GM12878 (cell line): ENCODE measurements at regions not wholly inside any gene's neighbourhood (a gene's known extent, or its start where the extent isn't known, plus 50 kb on each side); places are given as distances from the start of the nearest gene placed in this dataset.

Source experiments
- ATAC-seq: fragments of 200-7000 bp; cut with Tn5 transposase; 3 replicates; pipeline ENCODE4 v1.9.1; 2020; ENCODE audit warnings: mild to moderate bottlenecking, moderate library complexity
- BruUV-seq: library from RNA; stranded (reverse); fragments of 400-500 nt; replicated peaks from 2 replicates; lab custom pipeline; 2021; lab: Mats Ljungman, UMichigan
- CTCF ChIA-PET: fragments of 300-600 bp; sonication (Branson Sonifier 250); formaldehyde crosslinking; extraction: SDS; loops from one replicate; lab custom pipeline; 2021; ENCODE audit warnings: inconsistent platforms; lab: Yijun Ruan, JAX
- POLR2A ChIA-PET: fragments of 350-600 bp; formaldehyde crosslinking; extraction: SDS; loops from one replicate; lab custom pipeline; 2021; ENCODE audit warnings: inconsistent platforms; lab: Charles Lee
- RAD21 ChIA-PET: fragments of 300-600 bp; sonication (Branson Sonifier 250); formaldehyde crosslinking; loops from one replicate; lab custom pipeline; 2023; ENCODE audit warnings: antibody characterized with exemption; ENCODE audit not compliant: unreplicated experiment; lab: Charles Lee
- SMC1A ChIA-PET: fragments of 300-600 bp; sonication (Branson Sonifier 250); formaldehyde crosslinking; loops from one replicate; lab custom pipeline; 2023; ENCODE audit not compliant: unreplicated experiment, uncharacterized antibody; lab: Charles Lee
- DNase-seq: peaks from one replicate; pipeline ENCODE4 v3.0.0-alpha.2; 2011; ENCODE audit warnings: low read depth, low spot score
- FAIRE-seq: peaks from 3 replicates; lab custom pipeline; 2011; peaks lifted over from hg19 to GRCh38; lab: Jason Lieb, UNC
- H2AFZ ChIP-seq: 2 replicates; pipeline ENCODE4 v1.6.0; 2011; ENCODE audit warnings: low read depth, low read length, control low read depth; ENCODE audit not compliant: control insufficient read depth
- H3K27ac ChIP-seq: 2 replicates; pipeline ENCODE4 v1.5.1; 2011; ENCODE audit warnings: control low read depth; ENCODE audit not compliant: control insufficient read depth, insufficient read depth
- H3K27me3 ChIP-seq, 2 experiments: replicated peaks in 1 of 2; 2 replicates each; pipeline versions ENCODE4 v1.6.0 to v1.6.1; 2011; ENCODE audit warnings: low read length in 1 of 2; ENCODE audit not compliant: control insufficient read depth in 2 of 2, insufficient read depth in 2 of 2
- H3K36me3 ChIP-seq, 2 experiments: 2 replicates each; pipeline ENCODE4 v1.5.1; 2011; ENCODE audit warnings: low read length in 1 of 2; ENCODE audit not compliant: control insufficient read depth in 2 of 2, insufficient read depth in 2 of 2
- H3K4me1 ChIP-seq: 2 replicates; pipeline ENCODE4 v1.6.1; 2011; ENCODE audit warnings: mild to moderate bottlenecking, low read length, moderate library complexity, mixed read lengths; ENCODE audit not compliant: control insufficient read depth, insufficient read depth
- H3K4me2 ChIP-seq: 2 replicates; pipeline ENCODE4 v1.6.0; 2011; ENCODE audit warnings: control low read depth; ENCODE audit not compliant: control insufficient read depth, insufficient read depth
- H3K4me3 ChIP-seq: fragments of 200-600 bp; sonication (generic); 2 replicates; pipeline ENCODE4 v1.5.1; 2016
- H3K79me2 ChIP-seq: 2 replicates; pipeline ENCODE4 v1.6.0; 2011; ENCODE audit warnings: low read length; ENCODE audit not compliant: control insufficient read depth, insufficient read depth
- H3K9ac ChIP-seq: 2 replicates; pipeline ENCODE4 v1.8.0; 2011; ENCODE audit warnings: low read length, control low read depth, mixed read lengths; ENCODE audit not compliant: control insufficient read depth, insufficient read depth
- H3K9me3 ChIP-seq: replicated peaks from 3 replicates; pipeline ENCODE4 v1.5.1; 2011; ENCODE audit warnings: mild to moderate bottlenecking, low read length; ENCODE audit not compliant: control insufficient read depth, insufficient read depth
- H4K20me1 ChIP-seq: 2 replicates; pipeline ENCODE4 v1.6.0; 2011; ENCODE audit not compliant: control insufficient read depth, insufficient read depth
- JUND ChIP-seq: IDR thresholded peaks from 2 replicates; pipeline ENCODE4 v1.6.1; 2012; ENCODE audit warnings: low read depth, mild to moderate bottlenecking, low read length, improper control_type of control experiment, moderate library complexity
- NFYB ChIP-seq: IDR thresholded peaks from 2 replicates; pipeline ENCODE4 v1.6.1; 2011; ENCODE audit warnings: low read depth, mild to moderate bottlenecking, low read length, improper control_type of control experiment, moderate library complexity; ENCODE audit not compliant: insufficient read depth
- SKIL ChIP-seq: fragments of 450-650 bp; IDR thresholded peaks from 2 replicates; pipeline ENCODE4 v1.6.1; 2017; ENCODE audit warnings: mild to moderate bottlenecking, low read depth, inconsistent platforms; ENCODE audit not compliant: poor library complexity, severe bottlenecking
- ZBED1 ChIP-seq: IDR thresholded peaks from 2 replicates; pipeline ENCODE4 v1.6.1; 2016; ENCODE audit warnings: borderline replicate concordance
- WGBS: methylation state at CpG from one replicate; pipeline ENCODE4 v1.1.6; 2016; ENCODE audit warnings: low lambda C conversion rate; ENCODE audit not compliant: insufficient replicate concordance, insufficient coverage; ENCODE audit errors: missing lambda C conversion rate; 5-methylcytosine and 5-hydroxymethylcytosine counted together
- in situ Hi-C: fragments of 300-500 bp; cut with MboI; formaldehyde crosslinking; loops from 9 replicates; pipeline ENCODE4 v1.14.3; 2018; ENCODE audit warnings: mixed read lengths
- intact Hi-C: fragments of 100-400 bp; cut with micrococcal nuclease; formaldehyde crosslinking; loops from one replicate; pipeline ENCODE4 v1.14.2; 2022; ENCODE audit not compliant: unreplicated experiment
- TF ChIP-seq, protein P1 (sequence below): fragments of 150-350 bp; IDR thresholded peaks from 2 replicates; pipeline ENCODE4 v1.6.1; 2016; ENCODE audit warnings: low read depth, low read length

DNA sequence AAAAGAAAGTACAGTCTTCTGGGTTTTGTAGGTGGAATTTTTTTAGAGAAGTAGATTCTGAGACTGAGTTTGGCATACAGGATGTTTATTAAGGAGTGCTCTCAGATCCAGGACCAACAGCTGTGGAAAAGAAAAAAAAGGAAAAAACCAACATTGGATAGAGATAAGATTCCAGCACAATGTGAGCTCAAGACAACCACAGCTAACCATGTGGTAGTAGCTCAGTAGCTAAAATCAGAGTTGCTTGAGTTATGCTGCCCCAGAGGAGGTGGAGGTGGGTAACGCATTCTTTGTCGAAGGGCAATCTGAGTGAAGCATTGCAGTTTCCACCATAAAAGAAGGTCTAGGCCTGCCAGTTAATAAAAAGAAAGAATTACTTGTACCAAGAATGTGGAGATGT is 904.3 kb downstream of the NSUN3 start (continued):
- TF ChIP-seq NFYB (no peak), JUND (no peak)

- ChIA-PET POLR2A (no interaction called here), SMC1A (no interaction called here), CTCF (no interaction called here), RAD21 (no interaction called here)
- H4K20me1 ChIP-seq: no peaks in the 10 kb centered on the region
- in situ Hi-C loops: no loop called here
- WGBS: 0% methylated on average over 1 of the region's 1 CpG
- H3K27me3 ChIP-seq: no peaks in the 10 kb centered on the region
- H3K36me3 ChIP-seq: no peaks in the 10 kb centered on the region
- H3K9me3 ChIP-seq: no peaks in the 10 kb centered on the region
- H3K4me1 ChIP-seq: no peaks in the 10 kb centered on the region
- TF ChIP-seq, protein P1, sequence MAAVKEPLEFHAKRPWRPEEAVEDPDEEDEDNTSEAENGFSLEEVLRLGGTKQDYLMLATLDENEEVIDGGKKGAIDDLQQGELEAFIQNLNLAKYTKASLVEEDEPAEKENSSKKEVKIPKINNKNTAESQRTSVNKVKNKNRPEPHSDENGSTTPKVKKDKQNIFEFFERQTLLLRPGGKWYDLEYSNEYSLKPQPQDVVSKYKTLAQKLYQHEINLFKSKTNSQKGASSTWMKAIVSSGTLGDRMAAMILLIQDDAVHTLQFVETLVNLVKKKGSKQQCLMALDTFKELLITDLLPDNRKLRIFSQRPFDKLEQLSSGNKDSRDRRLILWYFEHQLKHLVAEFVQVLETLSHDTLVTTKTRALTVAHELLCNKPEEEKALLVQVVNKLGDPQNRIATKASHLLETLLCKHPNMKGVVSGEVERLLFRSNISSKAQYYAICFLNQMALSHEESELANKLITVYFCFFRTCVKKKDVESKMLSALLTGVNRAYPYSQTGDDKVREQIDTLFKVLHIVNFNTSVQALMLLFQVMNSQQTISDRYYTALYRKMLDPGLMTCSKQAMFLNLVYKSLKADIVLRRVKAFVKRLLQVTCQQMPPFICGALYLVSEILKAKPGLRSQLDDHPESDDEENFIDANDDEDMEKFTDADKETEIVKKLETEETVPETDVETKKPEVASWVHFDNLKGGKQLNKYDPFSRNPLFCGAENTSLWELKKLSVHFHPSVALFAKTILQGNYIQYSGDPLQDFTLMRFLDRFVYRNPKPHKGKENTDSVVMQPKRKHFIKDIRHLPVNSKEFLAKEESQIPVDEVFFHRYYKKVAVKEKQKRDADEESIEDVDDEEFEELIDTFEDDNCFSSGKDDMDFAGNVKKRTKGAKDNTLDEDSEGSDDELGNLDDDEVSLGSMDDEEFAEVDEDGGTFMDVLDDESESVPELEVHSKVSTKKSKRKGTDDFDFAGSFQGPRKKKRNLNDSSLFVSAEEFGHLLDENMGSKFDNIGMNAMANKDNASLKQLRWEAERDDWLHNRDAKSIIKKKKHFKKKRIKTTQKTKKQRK: no peak
- TF ChIP-seq ZBED1 (no peak), SKIL (no peak)
- DNase-seq (no peak), FAIRE-seq (no peak), ATAC-seq (no peak)
- no peak overlapping the region for H3K4me2 ChIP-seq
- intact Hi-C loops: no loop called here
- H3K9ac ChIP-seq: no peak overlapping the region
- no TSS peak for BruUV-seq
- H3K79me2 ChIP-seq: no peaks in the 10 kb centered on the region
- no peak overlapping the region for H3K4me3 ChIP-seq
- no peak overlapping the region for H3K27ac ChIP-seq
- no peak overlapping the region for H2AFZ ChIP-seq
Measured at GRCh38 chr3:94968519-94968918, 905.7 kb downstream of the NSUN3 start.
